ENCODE measurements at regions not wholly inside any gene's neighbourhood (a gene's known extent, or its start where the extent isn't known, plus 50 kb on each side); places are given as distances from the start of the nearest gene placed in this dataset.
"Not testable (repeated sequence)": the region's sequence is repeated elsewhere in the genome, so short reads cannot be mapped to it uniquely, and the experiment has no call there.

DNA sequence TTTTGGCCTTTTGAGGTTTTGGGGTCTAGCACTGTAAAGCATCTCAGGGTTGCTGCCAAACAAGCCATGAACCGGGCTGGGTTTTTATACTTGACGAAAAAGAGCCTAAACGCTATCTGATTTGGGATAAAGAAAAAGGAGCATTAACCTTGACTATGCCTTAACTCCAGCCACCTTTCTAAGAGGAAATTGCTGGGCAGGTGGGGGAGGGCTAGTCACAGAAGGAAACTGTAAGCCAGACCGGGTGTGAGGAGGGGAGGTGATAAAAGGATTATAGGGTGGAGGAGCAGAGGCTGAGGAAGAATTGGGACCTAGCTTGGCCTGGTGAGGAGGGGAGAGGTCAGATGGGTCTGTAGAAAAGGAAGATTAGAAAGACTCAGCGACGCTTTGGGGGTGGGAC is 335.2 kb upstream of the HTR1E start:
- not testable (repeated sequence) for DNase-seq

DNA sequence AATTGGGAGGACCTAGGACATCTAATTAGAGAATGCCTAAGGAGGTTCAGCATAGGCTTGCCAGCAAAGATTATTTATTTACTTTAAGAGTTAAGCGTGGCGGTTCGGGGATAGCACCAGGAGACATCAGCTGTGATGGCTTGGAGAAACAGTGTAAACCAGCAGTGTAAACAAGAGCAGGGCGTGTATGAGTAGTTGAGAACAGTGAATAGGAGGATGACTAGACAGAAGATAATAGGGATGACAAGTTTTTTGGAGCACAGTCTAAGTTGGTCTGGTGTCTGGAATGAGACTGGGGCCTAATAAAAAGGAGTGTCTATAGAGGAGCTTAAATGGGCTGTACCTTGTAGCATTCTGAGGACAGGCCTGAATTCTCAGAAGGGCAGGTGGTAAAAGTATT is 338.4 kb upstream of the HTR1E start:
- DNase-seq, result not testable (repeated sequence)

DNA sequence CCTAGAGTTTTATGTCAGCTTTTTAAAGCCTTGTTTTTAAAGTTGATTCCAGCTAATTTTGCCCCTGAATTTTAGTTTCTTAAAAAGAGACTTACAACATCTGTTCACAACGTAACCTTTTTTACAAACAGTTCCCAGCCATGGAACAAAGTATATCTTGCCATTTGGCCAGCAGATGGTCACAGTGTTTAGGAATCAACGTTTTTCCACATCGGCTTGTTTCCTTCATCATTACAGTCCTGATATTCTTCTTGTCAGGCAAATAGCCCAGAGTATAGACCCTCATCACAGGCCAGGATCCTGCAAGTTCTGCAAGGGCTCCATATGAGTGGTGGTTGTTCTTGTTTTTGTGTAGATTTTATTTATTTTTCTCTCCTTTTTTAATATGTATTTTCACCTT is 341.7 kb upstream of the HTR1E start:
- DNase-seq, result no peak

DNA sequence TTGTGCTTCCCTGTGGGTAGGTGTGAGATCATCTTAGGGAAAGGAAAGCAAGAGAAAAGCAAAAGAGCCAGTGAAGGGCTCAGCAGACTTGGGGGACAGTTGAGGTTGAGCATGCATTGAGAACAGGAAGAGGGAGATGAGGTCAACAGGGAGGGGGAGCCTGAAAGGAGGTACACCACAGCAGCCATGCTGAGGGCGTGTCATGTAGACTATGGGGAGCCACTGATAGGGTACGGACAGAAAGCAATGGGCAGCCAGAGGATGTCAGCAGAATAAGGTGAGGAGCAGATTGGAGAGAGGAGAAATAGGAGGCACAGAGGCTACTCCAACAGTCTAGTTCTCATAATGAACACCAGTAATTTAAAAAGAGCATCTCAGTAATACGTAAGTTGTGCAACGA is 351.1 kb upstream of the HTR1E start:
- no peak for DNase-seq

DNA sequence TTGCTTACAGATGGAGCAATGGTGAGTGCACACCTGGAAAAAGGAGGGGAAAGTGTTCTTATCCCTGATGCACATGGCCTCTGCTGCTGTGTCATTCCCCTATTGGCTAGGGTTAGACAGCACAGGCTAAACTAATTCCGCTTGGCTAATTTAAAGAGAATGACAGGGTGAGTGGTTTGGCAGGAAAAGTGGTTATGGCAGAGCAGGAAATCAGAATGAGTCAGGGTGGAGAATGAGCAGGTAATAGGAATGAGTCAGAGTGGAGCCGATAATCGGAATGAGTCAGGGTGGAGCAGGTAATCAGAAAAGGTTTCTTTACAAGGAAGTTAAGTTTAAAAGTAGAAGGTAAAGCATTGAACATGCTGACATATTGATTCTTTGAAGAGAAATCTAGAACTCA is 355.5 kb upstream of the HTR1E start:
- no peak for DNase-seq

DNA sequence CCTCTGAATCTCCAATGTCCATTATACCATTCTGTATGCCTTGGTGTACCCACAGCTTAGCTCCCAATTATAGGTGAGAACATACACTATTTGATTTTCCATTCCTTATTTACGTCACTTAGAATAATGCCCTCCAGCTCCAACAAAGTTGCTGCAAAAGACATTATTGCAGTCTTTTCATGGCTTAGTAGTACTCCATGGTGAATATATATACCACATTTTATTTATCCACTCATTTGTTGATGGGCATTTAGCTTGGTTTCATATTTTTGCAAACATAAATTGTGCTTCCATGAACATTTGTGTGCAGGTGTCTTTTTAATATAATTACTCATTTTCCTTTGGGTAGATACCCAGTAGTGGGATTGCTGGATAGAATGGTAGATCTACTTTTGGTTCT is 374.1 kb upstream of the HTR1E start:
- DNase-seq, result no peak

DNA sequence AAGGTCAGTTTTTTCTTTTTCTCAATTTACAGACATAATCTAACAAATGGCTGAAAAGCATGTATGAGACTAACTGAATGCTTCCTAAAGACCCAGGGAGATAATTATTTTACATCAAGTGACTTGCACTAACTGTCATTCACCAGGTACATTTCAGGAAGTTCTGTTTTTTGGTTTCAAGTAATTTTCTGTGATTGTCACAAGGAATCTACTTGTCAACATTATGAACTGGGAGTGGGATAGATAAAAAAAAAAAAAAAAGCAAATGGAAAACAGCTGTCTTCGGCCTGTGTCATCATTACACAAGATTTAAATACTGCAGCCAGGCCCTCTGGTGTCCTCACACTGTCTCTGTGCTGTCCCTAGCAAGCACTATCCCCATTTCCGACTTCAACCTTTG is 379.0 kb upstream of the HTR1E start:
- no peak for DNase-seq

DNA sequence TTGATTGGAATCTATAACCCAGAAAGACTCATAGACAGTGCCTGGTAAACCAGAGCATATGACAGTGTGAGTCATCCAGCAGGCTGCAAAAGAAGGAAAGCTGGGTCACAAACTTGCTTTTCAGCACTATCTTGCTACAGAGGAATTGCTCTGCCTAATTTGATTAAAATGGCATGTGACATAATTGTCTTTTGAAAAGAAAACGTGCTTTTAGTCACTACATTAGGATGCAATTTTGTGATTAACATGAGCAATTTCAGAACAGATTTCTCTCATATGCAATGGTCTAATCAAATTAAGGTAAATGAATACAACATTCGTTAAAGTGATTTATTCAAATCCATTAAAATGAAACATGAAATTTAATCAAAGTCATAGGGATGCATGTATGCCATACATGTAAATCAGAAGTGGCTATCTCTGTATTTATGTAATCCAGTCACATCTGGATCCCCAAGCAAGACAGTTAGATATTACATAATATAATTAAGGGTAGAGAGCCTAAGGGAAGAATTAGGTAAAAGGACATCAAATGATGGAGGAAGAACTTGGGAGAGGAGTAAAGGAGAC is 400.0 kb upstream of the HTR1E start:
- no peak for DNase-seq

DNA sequence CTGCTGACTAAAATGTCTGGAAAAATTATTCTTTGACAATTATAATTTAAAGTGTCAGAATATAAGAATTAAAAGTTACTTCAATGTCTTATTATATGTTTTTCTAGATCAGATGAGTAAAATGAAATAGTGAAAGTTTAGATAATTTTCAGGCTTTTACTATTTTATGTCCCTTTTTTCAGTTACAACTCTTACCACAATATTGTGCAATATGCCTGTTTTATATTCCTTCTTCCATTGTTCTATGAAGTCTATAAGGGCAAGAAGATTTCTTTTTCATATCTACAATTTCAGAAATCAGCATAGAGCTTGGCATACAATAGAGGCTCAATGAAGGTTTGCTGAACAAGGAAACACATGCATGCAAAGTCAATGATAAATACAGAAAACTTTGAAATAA is 401.2 kb upstream of the HTR1E start:
- no peak for DNase-seq

DNA sequence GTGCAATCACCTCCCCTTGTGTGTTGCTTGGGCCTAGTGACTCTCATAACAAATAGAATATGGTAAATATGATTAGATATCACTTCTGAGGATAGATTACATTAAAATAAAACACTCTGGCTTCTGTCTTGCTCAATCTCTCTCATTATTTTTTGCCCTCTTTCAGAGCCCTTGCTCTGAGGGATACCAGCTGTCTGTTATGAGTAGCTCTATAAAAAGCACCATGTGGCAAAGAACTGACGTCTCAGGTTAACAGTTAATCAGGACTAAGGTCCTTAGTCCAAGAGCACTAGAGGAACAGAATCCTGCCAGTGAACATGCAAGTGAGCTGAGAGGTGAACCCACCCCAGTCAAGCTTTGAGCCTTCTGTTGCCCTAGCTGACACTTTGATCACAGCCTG is 402.2 kb upstream of the HTR1E start:
- DNase-seq, result no peak

DNA sequence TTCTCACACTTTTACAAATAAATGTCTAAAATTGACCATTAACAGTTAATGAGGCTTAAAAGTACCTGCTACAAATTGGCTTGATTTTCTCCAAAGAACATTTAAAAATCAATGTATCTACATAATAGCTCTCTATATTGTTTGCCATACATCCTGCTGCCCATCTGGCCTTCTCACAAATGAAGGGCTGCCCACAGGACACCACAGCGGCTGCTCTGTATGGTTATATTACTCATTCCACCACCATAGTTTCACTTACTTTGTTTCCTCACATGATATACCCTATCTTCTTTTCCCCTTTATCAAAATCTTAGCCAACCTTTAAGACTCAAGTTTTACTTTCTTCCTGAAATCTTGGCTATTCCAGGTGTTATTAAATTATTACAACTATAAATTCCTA is 407.7 kb upstream of the HTR1E start:
- DNase-seq, result no peak

DNA sequence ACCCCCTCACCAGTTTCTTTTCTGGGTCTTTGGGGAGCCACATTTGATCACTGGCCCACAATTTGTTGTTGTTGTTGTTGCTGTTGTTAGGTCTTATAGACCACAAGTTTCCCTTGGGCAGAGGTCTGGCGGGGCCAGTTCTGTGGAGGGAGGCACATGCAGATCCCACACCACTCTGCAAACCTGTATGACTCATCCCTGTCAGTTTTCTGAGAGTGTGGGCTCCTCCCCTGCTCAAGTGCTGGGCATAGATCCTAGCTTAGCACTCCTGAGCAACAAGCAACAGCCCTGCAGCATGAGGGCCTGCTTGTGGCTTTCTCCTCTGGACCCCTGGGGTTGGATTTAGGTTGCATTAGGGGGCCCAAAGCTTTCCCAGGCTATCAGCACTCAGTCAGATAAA is 411.1 kb upstream of the HTR1E start:
- no peak for DNase-seq

DNA sequence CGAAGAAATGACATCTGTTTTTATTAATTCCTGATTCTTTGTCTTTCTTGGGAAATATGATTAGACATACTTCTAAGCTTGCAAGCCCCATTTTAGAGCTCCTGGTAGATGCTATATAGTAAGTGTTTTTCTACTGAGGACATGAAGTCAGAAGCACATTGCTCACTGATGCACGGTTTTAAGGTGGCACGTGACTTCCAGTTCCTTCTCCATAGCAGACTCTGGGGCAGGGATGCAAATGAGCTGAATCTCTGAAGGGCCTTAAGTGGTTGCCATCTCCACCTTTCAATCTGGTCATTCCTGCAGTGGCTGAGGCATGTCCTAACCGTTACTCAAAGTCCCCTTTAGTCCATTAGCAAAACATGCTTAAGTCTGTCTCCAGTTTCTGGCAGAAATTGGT is 421.2 kb upstream of the HTR1E start:
- DNase-seq, result no peak

DNA sequence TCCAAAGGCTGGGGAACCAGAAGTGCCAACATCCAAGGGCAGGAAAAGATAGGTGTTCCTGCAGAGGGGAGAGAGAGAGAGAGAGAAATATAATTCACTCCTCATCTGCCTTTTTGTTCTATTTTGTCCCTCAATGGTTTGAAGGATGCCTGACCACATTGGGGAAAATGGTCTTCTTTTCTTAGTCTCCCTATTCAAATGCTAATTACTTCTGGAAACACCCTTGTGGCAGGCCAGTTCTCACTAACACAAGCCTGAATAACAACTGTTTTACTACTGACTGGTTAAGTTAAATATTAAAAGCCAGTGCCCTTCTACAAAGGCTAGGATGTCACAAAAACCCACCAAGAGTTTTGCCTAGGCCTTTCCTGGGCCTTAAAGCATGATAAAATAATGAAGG is 425.4 kb upstream of the HTR1E start:
- no peak for DNase-seq

DNA sequence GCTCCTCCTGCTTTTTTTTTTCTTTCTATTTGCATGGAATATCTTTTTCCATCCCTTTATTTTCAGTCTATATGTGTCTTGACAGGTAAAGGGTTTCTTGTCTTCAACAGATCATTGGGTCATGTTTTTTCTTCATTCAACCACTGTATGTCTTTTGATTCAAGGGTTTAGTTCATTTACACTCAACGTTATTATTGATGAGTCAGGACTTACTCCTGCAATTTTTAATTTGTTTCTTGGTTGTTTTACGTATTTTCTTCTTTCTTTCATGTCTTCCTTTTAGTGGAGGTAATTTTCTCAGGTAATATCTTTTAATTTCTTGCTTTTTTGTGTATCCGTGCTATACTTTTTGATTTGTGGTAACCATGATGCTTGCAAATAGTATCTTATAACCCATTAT is 429.1 kb upstream of the HTR1E start:
- DNase-seq, result no peak

DNA sequence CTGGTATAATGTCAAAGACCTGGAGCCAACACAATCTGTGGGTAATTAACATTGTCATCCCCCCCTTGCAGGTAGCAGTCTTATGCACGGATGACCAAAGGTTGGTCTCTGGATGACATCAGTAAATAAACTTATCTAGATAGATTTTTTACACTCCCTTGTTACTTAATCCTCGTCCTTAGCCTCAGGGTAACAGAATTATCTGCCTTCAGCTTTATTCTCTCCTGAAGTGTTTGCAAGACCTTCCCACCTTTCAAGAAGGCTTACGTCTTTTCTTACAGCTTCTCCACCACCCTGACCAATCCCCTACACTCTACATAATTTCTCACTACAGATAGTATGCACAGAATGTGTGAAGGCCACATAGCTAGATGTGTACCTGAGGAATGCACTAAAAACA is 434.8 kb upstream of the HTR1E start:
- no peak for DNase-seq

DNA sequence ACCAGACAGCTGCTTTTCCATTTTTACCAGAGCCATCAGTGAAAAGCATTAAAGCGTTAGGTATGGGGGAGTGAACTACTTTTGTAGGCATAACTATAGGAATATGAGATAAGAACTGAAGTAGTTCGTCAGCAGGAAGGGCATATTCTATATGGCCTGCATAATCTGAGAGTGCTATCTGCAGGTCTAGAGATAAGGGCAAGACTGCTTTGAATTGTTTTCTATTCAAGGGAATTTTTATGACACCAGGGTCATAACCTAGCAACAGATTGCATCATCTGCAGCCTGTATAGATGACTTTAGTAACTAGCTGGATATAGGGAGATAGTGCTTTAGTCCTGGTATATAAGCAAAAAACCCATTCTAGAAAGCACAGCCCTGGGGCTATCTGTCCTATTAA is 437.3 kb upstream of the HTR1E start:
- DNase-seq, result no peak

DNA sequence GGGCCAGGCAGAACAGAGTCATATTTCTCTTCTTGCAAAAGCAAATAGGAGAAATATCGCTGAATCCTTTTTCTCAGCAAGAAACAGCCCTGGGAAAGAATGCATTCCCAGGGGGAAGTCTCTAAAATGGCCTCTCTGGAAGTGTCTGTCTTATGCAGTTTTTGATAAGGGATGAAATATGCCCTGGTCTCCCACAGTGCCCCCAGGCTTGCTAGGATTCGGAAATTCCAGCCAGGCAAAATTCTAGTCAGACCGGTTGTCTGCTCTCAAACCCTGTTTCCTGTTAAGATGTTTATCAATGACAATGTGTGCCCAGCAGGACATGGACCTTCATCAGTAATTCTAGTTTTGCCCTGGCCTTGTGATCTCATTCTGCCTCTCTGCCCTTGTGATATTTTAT is 448.3 kb upstream of the HTR1E start:
- DNase-seq, result not testable (repeated sequence)

DNA sequence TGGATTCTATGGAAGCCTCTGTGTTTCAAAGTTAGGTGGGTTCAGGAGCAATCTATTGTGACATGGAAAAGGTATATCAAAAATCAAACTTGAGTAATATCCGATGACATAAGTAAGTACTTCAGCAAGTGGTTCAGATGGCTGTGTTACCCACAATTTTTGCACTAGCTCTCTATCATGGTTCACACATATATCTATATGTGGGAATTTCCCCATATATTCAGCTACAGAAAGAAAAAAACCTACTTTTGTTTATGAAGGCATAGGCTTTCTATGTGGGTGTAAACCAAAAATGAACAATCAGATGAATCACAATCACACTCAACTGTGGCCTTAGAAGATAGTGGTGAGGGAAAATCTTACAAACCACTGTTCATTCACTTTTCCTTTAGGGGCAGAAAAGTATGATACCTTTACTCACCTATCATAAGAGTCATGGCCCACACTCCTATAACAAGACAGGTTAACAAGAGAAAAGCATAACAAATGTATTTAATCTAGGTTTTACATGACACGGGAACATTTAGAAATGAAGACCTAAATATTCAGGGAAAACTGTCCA is 449.6 kb upstream of the HTR1E start:
- no peak for DNase-seq

DNA sequence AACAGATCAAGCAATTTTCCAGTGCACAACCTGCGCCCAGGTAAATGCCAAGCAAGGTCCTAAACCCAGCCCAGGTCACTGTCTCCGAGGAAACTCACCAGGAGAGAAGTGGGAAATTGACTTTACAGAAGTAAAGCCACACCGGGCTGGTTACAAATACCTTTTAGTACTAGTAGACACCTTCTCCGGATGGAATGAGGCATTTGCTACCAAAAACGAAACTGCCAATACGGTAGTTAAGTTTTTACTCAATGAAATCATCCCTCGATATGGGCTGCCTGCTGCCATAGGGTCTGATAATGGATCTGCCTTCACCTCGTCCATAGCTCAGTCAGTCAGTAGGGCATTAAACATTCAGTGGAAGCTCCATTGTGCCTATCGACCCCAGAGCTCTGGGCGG is 459.0 kb upstream of the HTR1E start:
- not testable (repeated sequence) for DNase-seq

DNA sequence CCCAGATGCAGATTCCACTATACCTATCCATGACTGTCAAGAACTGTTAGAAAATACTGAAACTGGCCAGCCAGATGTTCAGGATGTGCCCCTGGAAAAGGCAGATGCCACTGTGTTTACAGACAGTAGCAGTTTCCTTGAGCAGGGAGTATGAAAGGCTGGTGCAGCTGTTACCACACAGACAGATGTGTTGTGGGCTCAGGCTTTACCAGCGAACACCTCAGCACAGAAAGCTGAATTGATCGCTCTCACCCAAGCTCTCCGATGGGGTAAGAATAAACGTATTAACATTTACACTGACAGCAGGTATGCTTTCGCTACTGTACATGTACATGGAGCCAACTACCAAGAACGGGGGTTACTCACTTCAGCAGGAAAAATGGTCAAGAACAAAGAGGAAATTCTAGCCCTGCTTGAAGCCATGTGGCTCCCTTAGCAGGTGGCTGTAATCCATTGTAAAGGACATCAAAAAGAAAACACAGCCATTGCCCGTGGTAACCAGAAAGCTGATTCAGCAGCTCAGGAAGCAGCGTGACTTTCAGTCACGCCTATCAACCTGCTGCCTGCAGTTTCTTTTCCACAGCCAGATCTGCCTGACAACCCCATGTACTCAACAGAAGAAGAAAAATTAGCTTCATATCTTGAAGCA is 459.7 kb upstream of the HTR1E start:
- no peak for DNase-seq

DNA sequence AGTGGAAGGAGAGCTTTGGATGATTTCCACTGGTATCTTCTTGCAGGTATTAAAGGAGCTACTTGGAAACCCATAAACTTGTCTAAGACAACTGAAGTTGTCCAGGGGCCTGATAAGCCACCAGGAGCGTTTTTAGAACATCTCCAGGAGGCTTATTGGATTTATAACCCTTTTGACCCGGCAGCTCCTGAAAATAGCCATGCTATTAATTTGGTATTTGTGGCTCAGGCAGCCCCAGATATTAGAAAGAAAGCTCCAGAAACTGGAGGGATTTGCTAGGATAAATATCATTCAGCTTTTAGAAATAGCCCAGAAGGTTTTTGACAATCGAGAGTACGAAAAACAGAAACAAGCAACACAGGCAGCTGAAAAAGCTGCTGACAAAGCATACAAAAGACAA is 461.0 kb upstream of the HTR1E start:
- no peak for DNase-seq

DNA sequence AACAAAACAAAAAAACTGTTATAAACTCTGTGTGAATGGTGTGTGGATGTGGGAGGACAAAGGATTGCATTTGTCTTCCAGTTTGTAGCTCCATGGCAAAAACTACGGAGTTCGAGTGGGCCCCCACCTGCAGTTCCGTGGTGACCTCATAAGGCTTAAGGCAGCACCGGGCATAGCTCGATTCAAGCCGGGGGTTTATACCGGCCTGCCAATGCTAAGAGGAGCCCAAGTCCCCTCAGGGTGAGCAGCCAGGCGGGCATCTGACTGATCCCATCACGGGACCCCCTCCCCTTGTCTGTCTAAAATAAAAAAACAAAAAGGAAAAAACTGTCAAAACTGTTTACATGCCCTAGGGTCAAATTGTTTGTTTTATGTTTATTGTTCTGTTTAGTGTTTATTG is 463.2 kb upstream of the HTR1E start:
- DNase-seq, result no peak

DNA sequence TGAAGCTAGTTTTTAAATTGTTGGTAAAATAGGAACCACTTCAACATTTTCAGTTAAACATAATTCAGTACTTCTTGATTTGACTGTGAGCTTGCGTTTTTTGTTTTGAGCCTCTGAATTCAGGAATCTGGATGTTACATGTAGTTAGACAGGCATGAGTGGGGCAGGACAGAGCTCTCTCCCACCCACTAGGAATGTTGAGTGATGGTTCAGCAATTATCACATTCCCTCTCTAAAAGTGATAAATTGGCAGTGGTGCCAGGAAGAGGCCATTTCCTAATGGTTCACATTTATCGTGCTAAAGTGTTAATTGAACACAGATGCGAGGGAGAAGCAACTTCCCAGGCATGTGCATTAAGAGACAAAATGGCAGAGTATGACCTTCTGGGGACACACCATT is 465.5 kb upstream of the HTR1E start:
- no peak for DNase-seq

DNA sequence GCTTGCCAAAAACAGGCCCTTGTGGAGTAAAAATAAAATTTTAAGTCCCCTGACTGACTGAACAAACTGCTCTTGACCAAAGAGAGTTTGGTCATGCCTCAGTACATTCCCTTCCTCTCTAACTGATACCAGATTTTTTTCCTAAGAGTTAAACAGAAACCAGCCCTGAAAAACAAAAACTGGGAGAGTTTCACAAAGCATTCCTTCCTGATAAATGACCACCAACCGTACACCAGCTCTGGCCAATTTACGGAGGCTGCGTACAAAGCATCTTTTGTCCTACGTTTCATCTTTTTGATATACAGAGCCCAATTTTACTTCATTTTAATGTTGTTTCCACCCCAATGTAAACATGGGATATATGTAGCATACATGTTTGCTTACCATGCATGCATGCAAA is 477.4 kb upstream of the HTR1E start:
- no peak for DNase-seq

Data from SHP77 treated with DMSO at 0.1 percent for 48 hours (cell line).